HG03439 (cell line): ENCODE measurements at regions not wholly inside any gene's neighbourhood (a gene's known extent, or its start where the extent isn't known, plus 50 kb on each side); places are given as distances from the start of the nearest gene placed in this dataset.
"Not testable (repeated sequence)": the region's sequence is repeated elsewhere in the genome, so short reads cannot be mapped to it uniquely, and the experiment has no call there.

ENCODE experiments used
- ATAC-seq: cut with Tn5 transposase; IDR thresholded peaks from one replicate; pipeline ENCODE4 v1.9.1; 2021; ENCODE audit warnings: mild to moderate bottlenecking, moderate library complexity; ENCODE audit not compliant: unreplicated experiment

DNA sequence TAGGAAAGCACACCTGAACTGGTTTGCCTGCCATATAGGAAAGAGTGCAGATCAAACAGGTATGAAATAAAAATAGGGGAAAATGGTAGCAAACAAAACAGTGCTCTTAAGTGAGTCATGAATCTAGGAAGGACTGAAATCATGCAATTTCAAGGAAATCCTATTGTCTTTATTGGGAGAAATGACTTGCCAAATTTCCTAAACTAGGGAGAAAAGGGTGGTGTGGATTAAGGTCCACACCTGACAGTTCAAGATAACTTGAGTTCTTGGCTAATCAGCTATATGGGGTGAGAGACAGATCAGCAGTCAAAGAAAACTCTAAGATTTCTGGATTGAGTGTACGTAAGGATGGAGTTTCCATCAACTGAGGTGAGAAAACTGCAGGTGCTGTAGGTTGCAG, 101.1 kb downstream of the PRKAB2 start:
- no peak for ATAC-seq

DNA sequence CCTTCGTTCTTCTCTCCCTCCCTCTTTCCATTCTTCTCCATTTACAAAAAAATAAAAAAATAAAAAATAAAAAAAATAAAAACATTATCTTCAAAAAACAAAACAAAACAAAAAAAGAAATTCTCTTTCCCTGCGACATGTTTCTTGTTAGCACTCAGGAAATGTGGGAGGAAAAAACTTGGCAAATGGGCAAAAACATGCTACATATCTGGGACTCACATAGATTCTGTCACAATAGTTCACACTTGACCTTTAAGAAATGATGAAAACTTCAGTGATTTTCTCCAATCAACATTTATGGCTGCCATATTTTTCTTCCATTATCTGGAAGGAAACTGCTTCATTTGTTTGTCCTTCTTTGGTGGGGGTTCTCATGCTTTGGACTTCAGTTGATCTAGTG, 109.3 kb downstream of the PRKAB2 start:
- ATAC-seq = no peak

DNA sequence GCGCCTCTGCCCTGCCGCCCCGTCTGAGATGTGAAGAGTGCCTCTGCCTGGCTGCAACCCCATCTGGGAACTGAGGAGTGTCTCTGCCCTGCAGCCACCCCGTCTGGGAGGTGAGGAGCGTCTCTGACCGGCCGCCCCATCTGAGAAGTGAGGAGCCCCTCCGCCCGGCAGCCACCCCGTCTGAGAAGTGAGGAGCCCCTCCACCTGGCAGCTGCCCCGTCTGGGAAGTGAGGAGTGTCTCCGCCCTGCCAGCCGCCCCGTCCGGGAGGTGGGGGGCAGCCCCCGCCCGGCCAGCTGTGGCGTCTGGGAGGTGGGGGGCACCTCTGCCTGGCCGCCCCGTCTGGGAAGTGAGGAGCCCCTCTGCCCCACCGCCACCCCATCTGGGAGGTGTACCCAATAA, 110.4 kb downstream of the PRKAB2 start:
- ATAC-seq = not testable (repeated sequence)

DNA sequence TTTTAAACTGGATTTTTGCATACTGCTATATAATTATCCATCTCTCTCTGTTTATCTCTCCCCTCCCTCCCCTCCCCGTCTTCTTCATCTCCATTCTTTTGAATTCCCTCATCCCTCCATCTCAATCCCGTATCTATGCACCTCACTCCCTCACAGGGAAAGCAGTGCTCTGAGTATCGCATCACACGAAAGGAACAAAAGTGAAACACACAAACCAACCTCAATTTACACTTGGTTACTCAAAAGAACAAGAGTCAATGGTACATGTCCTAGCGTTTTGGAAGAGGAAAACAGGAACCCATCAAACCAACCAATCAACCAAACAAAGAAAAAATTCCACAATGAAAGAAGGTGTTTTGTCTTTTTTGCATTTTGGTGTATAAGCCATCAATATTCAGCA, 115.1 kb downstream of the NBPF12 start:
- ATAC-seq = no peak

DNA sequence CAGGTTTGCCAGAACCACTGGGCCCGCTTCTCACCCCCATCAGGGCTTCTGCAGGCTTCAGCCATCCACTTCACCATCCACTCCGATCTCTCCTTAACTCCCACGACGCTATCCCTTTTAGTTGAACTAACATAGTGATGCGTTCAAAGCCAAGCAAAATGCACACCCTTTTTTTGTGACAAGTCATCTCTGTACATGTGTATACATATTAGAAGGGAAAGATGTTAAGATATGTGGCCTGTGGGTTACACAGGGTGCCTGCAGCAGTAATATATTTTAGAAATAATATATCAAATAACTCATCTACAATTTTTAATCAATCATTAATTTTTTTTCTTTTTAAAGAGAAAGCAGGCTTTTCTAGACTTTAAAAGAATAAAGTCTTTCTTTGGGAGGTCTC, 114.6 kb downstream of the NBPF12 start:
- no peak for ATAC-seq

DNA sequence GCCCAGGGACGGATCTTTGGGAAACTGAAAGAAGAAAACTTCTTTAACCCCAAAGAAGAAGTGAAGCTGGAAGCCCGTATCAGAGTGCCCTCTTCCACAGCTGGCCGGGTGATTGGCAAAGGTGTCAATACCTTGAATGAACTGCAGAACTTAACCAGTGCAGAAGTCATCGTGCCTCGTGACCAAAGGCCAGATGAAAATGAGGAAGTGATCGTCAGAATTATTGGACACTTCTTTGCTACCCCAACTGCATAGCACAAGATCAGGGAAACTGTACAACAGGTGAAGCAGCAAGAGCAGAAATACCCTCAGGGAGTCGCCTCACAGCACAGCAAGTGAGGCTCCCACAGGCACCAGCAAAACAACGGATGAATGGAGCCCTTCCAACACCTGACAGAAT, 114.0 kb downstream of the NBPF12 start:
- no peak for ATAC-seq

DNA sequence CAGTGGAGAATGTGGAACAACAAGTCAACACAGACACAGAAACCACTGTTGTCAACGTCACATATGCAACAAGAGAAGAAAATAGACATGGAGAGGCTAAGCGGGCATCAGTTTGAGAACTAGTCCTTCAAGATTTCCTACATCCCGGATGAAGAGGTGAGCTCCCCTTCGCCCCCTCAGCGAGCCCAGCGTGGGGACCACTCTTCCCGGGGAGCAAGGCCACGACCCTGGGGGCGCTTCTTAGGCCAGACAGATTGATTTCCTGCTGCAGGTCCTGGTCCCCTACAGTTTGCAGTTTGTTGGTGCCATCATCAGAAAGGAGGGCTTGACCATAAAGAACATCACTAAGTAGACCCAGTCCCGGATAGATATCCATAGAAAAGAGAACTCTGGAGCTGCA, 113.0 kb downstream of the NBPF12 start:
- no peak for ATAC-seq

DNA sequence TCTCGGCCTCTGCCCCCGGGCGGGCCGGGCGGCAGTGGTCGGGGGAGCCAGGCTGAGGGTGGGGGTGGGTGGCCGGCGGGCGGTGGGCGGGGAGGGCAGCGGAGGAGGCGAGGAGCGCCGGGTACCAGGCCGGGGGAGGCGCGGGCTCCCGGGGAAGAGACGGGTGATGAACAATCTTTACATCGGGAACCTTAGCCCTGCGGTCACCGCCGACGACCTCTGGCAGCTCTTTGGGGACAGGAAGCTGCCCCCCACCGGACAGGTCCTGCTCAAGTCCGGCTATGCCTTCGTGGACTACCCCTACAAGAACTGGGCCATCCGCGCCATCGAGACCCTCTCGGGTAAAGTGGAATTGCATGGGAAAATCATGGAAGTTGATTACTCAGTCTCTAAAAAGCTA, 112.5 kb downstream of the NBPF12 start:
- ATAC-seq = no peak

DNA sequence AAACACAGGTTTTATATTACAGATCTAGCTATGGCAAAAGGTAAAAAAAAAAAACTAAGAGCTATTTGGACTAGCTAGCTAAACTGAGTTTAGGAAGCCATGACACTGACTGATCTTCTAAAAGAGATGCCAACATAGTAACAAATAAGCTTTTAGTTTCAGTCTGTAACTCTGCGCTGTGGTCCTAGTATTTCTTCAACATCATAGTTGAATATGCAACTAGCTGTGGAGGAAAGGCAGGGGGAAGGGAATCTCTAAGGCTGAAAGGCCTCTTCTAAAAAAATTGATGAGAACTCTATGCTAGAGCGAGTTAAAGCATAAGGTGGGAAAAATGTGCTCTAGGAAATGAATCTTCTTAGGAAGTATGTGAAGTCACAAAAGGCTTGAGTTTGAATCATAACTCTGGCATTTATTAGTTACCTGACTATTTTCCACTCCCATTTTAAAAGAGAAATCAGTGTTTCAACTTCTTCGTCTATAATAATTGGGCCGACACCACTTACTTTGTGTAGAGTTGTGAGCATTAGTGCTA, 108.8 kb downstream of the NBPF12 start:
- ATAC-seq = not testable (repeated sequence)

DNA sequence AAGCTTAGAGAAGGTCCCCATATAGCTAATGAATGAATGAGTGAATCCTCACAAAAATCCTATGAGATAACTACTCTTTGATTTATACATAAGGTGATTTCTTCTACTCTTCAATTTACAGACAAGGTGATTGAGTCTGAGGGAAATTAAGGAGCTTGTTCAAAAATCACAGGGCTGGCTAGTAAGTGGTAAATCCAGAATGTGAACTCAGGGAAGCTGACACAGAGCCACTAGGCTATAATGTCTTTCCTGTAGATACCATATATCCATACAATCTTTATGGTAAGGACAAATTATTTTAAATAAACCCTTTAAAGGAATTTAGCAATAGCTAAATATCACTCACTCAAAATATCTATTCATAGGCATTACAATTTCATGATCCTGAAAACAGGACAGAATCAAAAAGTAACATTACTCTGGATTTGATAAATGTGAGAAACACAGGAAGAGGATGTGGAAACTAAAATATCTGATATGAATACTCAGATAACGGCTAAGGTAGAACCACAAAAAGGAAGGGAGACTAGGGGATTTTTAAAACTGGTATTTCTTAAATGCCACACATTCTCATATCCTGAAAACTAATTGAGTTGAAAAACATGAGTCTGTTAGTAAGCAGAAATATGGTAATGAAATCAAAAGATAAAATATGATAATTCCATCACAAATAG, 108.2 kb downstream of the NBPF12 start:
- ATAC-seq = no peak
